Astrocyte (in vitro differentiated cells and primary cell): ENCODE measurements at regions not wholly inside any gene's neighbourhood (a gene's known extent, or its start where the extent isn't known, plus 50 kb on each side); places are given as distances from the start of the nearest gene placed in this dataset.
A peak's percentile ranks its signal among the peaks of the same experiment; 100 is the strongest.
"Not testable (repeated sequence)": the region's sequence is repeated elsewhere in the genome, so short reads cannot be mapped to it uniquely, and the experiment has no call there.

Source experiments
- DNase-seq: peaks from one replicate; pipeline ENCODE4 v3.0.0-alpha.2; 2010; ENCODE audit warnings: low read depth
- FAIRE-seq: peaks from 2 replicates; lab custom pipeline; 2011; peaks lifted over from hg19 to GRCh38; lab: Jason Lieb, UNC
- H2AFZ ChIP-seq: 2 replicates; pipeline ENCODE4 v1.6.0; 2012; ENCODE audit warnings: low read depth, low read length, inconsistent platforms
- H3K27ac ChIP-seq: 2 replicates; pipeline ENCODE4 v1.5.1; 2011; ENCODE audit warnings: low read depth, low read length, inconsistent platforms
- H3K27me3 ChIP-seq: 2 replicates; pipeline ENCODE4 v1.6.0; 2011; ENCODE audit warnings: low read length, inconsistent platforms; ENCODE audit not compliant: insufficient read depth
- H3K36me3 ChIP-seq: 2 replicates; pipeline ENCODE4 v1.5.1; 2011; ENCODE audit warnings: low read length, inconsistent platforms; ENCODE audit not compliant: insufficient read depth
- H3K4me1 ChIP-seq: 2 replicates; pipeline ENCODE4 v1.5.1; 2011; ENCODE audit warnings: low read length, inconsistent platforms; ENCODE audit not compliant: insufficient read depth
- H3K4me2 ChIP-seq: 2 replicates; pipeline ENCODE4 v1.6.0; 2012; ENCODE audit warnings: low read length, inconsistent platforms
- H3K4me3 ChIP-seq: 2 replicates; pipeline ENCODE4 v1.5.1; 2011; ENCODE audit warnings: low read depth, mild to moderate bottlenecking, low read length, inconsistent platforms; ENCODE audit not compliant: insufficient read depth
- H3K79me2 ChIP-seq: 2 replicates; pipeline ENCODE4 v1.6.0; 2012; ENCODE audit warnings: mild to moderate bottlenecking, low read length, inconsistent platforms; ENCODE audit not compliant: insufficient read depth
- H3K9ac ChIP-seq: 2 replicates; pipeline ENCODE4 v1.6.0; 2012; ENCODE audit warnings: mild to moderate bottlenecking, low read length, inconsistent platforms
- H3K9me3 ChIP-seq: 2 replicates; pipeline ENCODE4 v1.5.1; 2012; ENCODE audit warnings: low read depth, mild to moderate bottlenecking, low read length, inconsistent platforms; ENCODE audit not compliant: insufficient read depth
- H4K20me1 ChIP-seq: 2 replicates; pipeline ENCODE4 v1.6.0; 2012; ENCODE audit warnings: low read length, inconsistent platforms; ENCODE audit not compliant: insufficient read depth
- H3K27ac Mint-ChIP-seq: one replicate; pipeline ENCODE4 v1.8.0; 2021; ENCODE audit warnings: mild to moderate bottlenecking, mixed read lengths; ENCODE audit not compliant: unreplicated experiment
- H3K27me3 Mint-ChIP-seq: one replicate; pipeline ENCODE4 v1.8.0; 2021; ENCODE audit warnings: low read depth, mixed read lengths; ENCODE audit not compliant: unreplicated experiment
- H3K36me3 Mint-ChIP-seq: one replicate; pipeline ENCODE4 v1.8.0; 2021; ENCODE audit warnings: low read depth, mixed read lengths; ENCODE audit not compliant: unreplicated experiment
- H3K4me1 Mint-ChIP-seq: one replicate; pipeline ENCODE4 v1.8.0; 2021; ENCODE audit warnings: low read depth, mixed read lengths; ENCODE audit not compliant: unreplicated experiment
- H3K4me3 Mint-ChIP-seq: one replicate; pipeline ENCODE4 v1.8.0; 2021; ENCODE audit warnings: mild to moderate bottlenecking, moderate library complexity, mixed read lengths; ENCODE audit not compliant: unreplicated experiment
- H3K9me3 Mint-ChIP-seq: one replicate; pipeline ENCODE4 v1.8.0; 2021; ENCODE audit warnings: mild to moderate bottlenecking, mixed read lengths; ENCODE audit not compliant: unreplicated experiment
- CTCF ChIP-seq: IDR thresholded peaks from 2 replicates; pipeline ENCODE4 v1.5.1; 2011; ENCODE audit warnings: low read depth, mild to moderate bottlenecking, inconsistent platforms, low read length, moderate library complexity; ENCODE audit not compliant: insufficient read depth
- EZH2 ChIP-seq: IDR thresholded peaks from 2 replicates; pipeline ENCODE4 v1.6.1; 2012; ENCODE audit warnings: mild to moderate bottlenecking, low read length, inconsistent platforms; ENCODE audit not compliant: insufficient read depth

GRCh38 chr2:210730672-210731071 is 174.3 kb downstream of the CPS1 start:
- H3K79me2 ChIP-seq = no peaks in the 10 kb centered on the region
- no peak overlapping the region for H3K27ac Mint-ChIP-seq
- peaks cover 3% of the 10 kb centered on the region for H3K9me3 Mint-ChIP-seq
- no peaks in the 10 kb centered on the region for H3K4me1 ChIP-seq
- no peaks in the 10 kb centered on the region for H3K27me3 ChIP-seq
- H4K20me1 ChIP-seq = no peaks in the 10 kb centered on the region
- FAIRE-seq = no peak
- no peaks in the 10 kb centered on the region for H3K36me3 Mint-ChIP-seq
- TF ChIP-seq CTCF (no peak), EZH2 (no peak)
- no peak for DNase-seq
- H3K4me1 Mint-ChIP-seq = no peaks in the 10 kb centered on the region
- H3K27ac ChIP-seq = no peak overlapping the region
- no peaks in the 10 kb centered on the region for H3K36me3 ChIP-seq
- no peak overlapping the region for H3K9ac ChIP-seq
- H3K4me3 Mint-ChIP-seq = no peak overlapping the region
- no peak overlapping the region for H3K4me3 ChIP-seq
- H3K9me3 ChIP-seq = no peaks in the 10 kb centered on the region
- no peak overlapping the region for H3K4me2 ChIP-seq
- H2AFZ ChIP-seq = no peak overlapping the region
- no peaks in the 10 kb centered on the region for H3K27me3 Mint-ChIP-seq

DNA sequence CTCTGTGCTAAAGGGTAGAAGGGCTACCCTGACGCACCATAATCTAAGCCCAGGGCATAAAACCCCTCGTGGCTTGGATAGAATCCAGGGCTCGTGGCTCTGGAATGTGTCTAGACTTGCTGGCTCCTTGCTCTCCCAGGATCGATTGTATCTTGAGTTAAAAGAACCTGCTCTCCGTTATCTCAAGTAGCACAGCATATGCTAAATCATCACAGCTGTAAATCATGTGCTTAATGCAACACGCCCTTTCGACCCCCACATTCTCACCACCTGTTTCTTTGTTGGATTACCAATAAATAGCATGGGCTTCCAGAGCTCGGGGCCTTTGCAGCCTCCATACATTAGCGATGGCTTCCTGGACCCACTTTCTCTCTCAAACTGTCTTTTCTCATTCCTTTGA is 190.4 kb downstream of the CPS1 start:
- H3K9me3 ChIP-seq, H3K79me2 ChIP-seq, H3K9me3 Mint-ChIP-seq: not testable (repeated sequence)

DNA sequence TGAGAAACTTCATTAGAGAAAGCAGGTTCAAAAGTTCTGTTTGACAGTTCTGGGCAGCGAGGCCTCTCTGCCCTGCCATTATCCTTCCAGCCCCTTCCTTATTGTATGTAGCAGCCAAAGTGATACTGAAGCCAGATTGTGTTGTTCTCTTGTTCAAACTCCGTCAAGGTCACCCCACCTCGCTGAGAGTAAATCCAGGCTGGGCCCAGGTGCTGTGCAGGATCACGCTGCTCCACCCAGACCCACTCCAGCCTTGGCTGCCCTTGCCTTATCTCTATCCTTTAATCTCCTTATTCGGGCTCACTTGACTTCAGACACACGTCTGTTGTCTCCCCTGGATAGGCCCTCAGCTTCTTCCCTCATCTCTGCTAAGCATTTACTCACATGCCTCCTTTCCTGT is 196.1 kb downstream of the CPS1 start:
- Histone ChIP-seq H3K4me1 (no peaks in the 10 kb centered on the region), H3K9ac (no peak overlapping the region), H3K36me3 (no peaks in the 10 kb centered on the region), H3K9me3 (peaks cover 3% of the 10 kb centered on the region), H3K79me2 (no peaks in the 10 kb centered on the region), H3K4me2 (no peak overlapping the region), H3K4me3 (no peak overlapping the region), H3K27me3 (no peaks in the 10 kb centered on the region), H4K20me1 (no peaks in the 10 kb centered on the region), H3K27ac (no peak overlapping the region), H2AFZ (no peak overlapping the region)
- FAIRE-seq (no peak), DNase-seq (no peak)
- no peaks in the 10 kb centered on the region for H3K4me1 Mint-ChIP-seq
- no peak overlapping the region for H3K27ac Mint-ChIP-seq
- no peaks in the 10 kb centered on the region for H3K36me3 Mint-ChIP-seq
- H3K27me3 Mint-ChIP-seq = no peaks in the 10 kb centered on the region
- no peak overlapping the region for H3K4me3 Mint-ChIP-seq
- TF ChIP-seq CTCF = no peak
- no peaks in the 10 kb centered on the region for H3K9me3 Mint-ChIP-seq

More for the DNA sequence above, 190.4 kb downstream of the CPS1 start:
- FAIRE-seq, H3K27ac ChIP-seq, H3K27me3 Mint-ChIP-seq, H3K4me2 ChIP-seq, H3K4me1 Mint-ChIP-seq, H3K4me3 Mint-ChIP-seq, H4K20me1 ChIP-seq, H2AFZ ChIP-seq, H3K36me3 ChIP-seq, H3K36me3 Mint-ChIP-seq, DNase-seq, H3K4me1 ChIP-seq, H3K9ac ChIP-seq, H3K27me3 ChIP-seq, H3K4me3 ChIP-seq: not testable (repeated sequence)
- H3K27ac Mint-ChIP-seq = peak overlapping the region; percentile 87
